ENCODE measurements at regions not wholly inside any gene's neighbourhood (a gene's known extent, or its start where the extent isn't known, plus 50 kb on each side); places are given as distances from the start of the nearest gene placed in this dataset.
"Not testable (repeated sequence)": the region's sequence is repeated elsewhere in the genome, so short reads cannot be mapped to it uniquely, and the experiment has no call there.

- DNase-seq (ENCODE audit: low read depth in 2 of 3, low spot score in 2 of 3): no peak
Measured at GRCh38 chr9:135192686-135193085, 105.2 kb downstream of the OLFM1 start.

GRCh38 chr9:135195975-135196374 is 108.5 kb downstream of the OLFM1 start:
- not testable (repeated sequence) for DNase-seq (ENCODE audit: low read depth in 2 of 3, low spot score in 2 of 3)

GRCh38 chr9:135196474-135196873 is 109.0 kb downstream of the OLFM1 start:
- DNase-seq (ENCODE audit: low read depth in 2 of 3, low spot score in 2 of 3): no peak

- no peak for DNase-seq (ENCODE audit: low read depth in 2 of 3, low spot score in 2 of 3)
Measured at GRCh38 chr9:135198144-135198543, 110.7 kb downstream of the OLFM1 start.

- DNase-seq (ENCODE audit: low read depth in 2 of 3, low spot score in 2 of 3): no peak
Measured at GRCh38 chr9:135198586-135199285, 111.3 kb downstream of the OLFM1 start.

GRCh38 chr9:135199489-135199888 is 112.0 kb downstream of the OLFM1 start:
- no peak for DNase-seq (ENCODE audit: low read depth in 2 of 3, low spot score in 2 of 3)

GRCh38 chr9:135201711-135202110 is 114.2 kb downstream of the OLFM1 start:
- no peak for DNase-seq (ENCODE audit: low read depth in 2 of 3, low spot score in 2 of 3)

GRCh38 chr9:135204177-135204576 is 116.7 kb downstream of the OLFM1 start:
- DNase-seq (ENCODE audit: low read depth in 2 of 3, low spot score in 2 of 3): no peak

GRCh38 chr9:135209136-135209535 is 121.7 kb downstream of the OLFM1 start:
- no peak for DNase-seq (ENCODE audit: low read depth in 2 of 3, low spot score in 2 of 3)

GRCh38 chr9:135209852-135210251 is 122.4 kb downstream of the OLFM1 start:
- no peak for DNase-seq (ENCODE audit: low read depth in 2 of 3, low spot score in 2 of 3)

- DNase-seq (ENCODE audit: low read depth in 2 of 3, low spot score in 2 of 3): no peak
Measured at GRCh38 chr9:135210676-135211523, 123.4 kb downstream of the OLFM1 start.

GRCh38 chr9:135211524-135211890 is 124.0 kb downstream of the OLFM1 start:
- DNase-seq (ENCODE audit: low read depth in 2 of 3, low spot score in 2 of 3): no peak

GRCh38 chr9:135212961-135213360 is 125.5 kb downstream of the OLFM1 start:
- DNase-seq (ENCODE audit: low read depth in 2 of 3, low spot score in 2 of 3): no peak

- DNase-seq (ENCODE audit: low read depth in 2 of 3, low spot score in 2 of 3): no peak
Measured at GRCh38 chr9:135213566-135213965, 126.1 kb downstream of the OLFM1 start.

- no peak for DNase-seq (ENCODE audit: low read depth in 2 of 3, low spot score in 2 of 3)
Measured at GRCh38 chr9:135214054-135214640, 126.7 kb downstream of the OLFM1 start.

GRCh38 chr9:135214706-135215105 is 127.2 kb downstream of the OLFM1 start:
- no peak for DNase-seq (ENCODE audit: low read depth in 2 of 3, low spot score in 2 of 3)

GRCh38 chr9:135215571-135216161 is 128.2 kb downstream of the OLFM1 start:
- no peak for DNase-seq (ENCODE audit: low read depth in 2 of 3, low spot score in 2 of 3)

GRCh38 chr9:135216236-135216635 is 128.8 kb downstream of the OLFM1 start:
- no peak for DNase-seq (ENCODE audit: low read depth in 2 of 3, low spot score in 2 of 3)

GRCh38 chr9:135216791-135217441 is 129.4 kb downstream of the OLFM1 start:
- DNase-seq (ENCODE audit: low read depth in 2 of 3, low spot score in 2 of 3): no peak

- no peak for DNase-seq (ENCODE audit: low read depth in 2 of 3, low spot score in 2 of 3)
Measured at GRCh38 chr9:135217836-135218235, 130.4 kb downstream of the OLFM1 start.
